ENCODE measurements at regions not wholly inside any gene's neighbourhood (a gene's known extent, or its start where the extent isn't known, plus 50 kb on each side); places are given as distances from the start of the nearest gene placed in this dataset.
"Not testable (repeated sequence)": the region's sequence is repeated elsewhere in the genome, so short reads cannot be mapped to it uniquely, and the experiment has no call there.

DNA sequence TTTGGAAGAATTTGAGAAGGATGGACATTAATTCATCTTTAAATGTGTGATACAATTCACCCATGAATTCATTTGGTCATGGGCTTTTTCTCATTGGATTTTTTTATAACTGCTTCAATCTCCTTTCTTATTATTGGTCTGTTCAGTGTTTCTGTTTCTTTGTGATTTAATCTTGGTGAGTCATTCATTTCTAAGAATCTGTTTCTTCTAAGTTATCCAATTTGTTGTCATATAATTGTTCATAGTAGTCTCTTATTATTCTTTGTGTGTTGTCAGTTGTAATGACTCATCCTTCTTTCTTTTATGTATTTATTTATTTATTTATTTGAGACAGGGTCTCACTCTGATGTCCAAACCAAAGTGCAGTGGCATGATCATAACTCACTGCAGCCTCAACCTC lies 146.1 kb upstream of the ZNF267 start:
- Histone ChIP-seq H3K27ac (ENCODE audit: poor library complexity, severe bottlenecking) (no peak overlapping the region), H3K36me3 (ENCODE audit: low read depth) (peaks cover 52% of the 10 kb centered on the region), H3K27me3 (ENCODE audit: insufficient read depth, poor library complexity, severe bottlenecking) (no peaks in the 10 kb centered on the region), H3K9me3 (ENCODE audit: severe bottlenecking) (no peaks in the 10 kb centered on the region), H3K4me1 (ENCODE audit: insufficient read depth, poor library complexity, severe bottlenecking) (no peaks in the 10 kb centered on the region), H3K4me3 (ENCODE audit: severe bottlenecking) (no peak overlapping the region)
- TF ChIP-seq, protein P1, sequence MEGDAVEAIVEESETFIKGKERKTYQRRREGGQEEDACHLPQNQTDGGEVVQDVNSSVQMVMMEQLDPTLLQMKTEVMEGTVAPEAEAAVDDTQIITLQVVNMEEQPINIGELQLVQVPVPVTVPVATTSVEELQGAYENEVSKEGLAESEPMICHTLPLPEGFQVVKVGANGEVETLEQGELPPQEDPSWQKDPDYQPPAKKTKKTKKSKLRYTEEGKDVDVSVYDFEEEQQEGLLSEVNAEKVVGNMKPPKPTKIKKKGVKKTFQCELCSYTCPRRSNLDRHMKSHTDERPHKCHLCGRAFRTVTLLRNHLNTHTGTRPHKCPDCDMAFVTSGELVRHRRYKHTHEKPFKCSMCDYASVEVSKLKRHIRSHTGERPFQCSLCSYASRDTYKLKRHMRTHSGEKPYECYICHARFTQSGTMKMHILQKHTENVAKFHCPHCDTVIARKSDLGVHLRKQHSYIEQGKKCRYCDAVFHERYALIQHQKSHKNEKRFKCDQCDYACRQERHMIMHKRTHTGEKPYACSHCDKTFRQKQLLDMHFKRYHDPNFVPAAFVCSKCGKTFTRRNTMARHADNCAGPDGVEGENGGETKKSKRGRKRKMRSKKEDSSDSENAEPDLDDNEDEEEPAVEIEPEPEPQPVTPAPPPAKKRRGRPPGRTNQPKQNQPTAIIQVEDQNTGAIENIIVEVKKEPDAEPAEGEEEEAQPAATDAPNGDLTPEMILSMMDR (IDR thresholded peaks at IDR 0.05; ENCODE audit: poor library complexity, severe bottlenecking) = no peak
- ATAC-seq (ENCODE audit: low read depth) = no peak
- no peak for DNase-seq (ENCODE audit: low spot score)

DNA sequence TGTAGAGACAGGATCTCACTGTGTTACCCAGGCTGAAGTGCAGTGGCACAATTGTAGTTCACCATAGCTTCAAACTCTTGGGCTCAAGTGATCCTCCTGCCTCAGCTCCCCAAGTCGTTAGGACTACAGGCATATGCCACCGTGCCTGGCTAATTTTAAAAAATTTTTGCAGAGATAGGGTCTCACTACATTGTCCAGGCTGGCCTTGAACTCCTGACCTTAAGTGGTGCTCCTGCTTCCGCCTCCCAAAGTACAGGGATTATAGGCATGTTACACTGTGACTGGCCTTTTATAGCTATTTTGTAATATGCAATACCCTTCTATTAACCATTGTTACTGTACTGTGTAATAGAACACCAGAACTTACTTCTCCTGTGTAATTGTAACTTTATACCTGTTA lies 139.3 kb upstream of the ZNF267 start:
- Histone ChIP-seq H3K9me3 (ENCODE audit: severe bottlenecking) (no peaks in the 10 kb centered on the region), H3K4me1 (ENCODE audit: insufficient read depth, poor library complexity, severe bottlenecking) (no peaks in the 10 kb centered on the region), H3K27ac (ENCODE audit: poor library complexity, severe bottlenecking) (no peak overlapping the region), H3K27me3 (ENCODE audit: insufficient read depth, poor library complexity, severe bottlenecking) (no peaks in the 10 kb centered on the region), H3K36me3 (ENCODE audit: low read depth) (peaks cover 32% of the 10 kb centered on the region), H3K4me3 (ENCODE audit: severe bottlenecking) (no peak overlapping the region)
- ATAC-seq (ENCODE audit: low read depth) (no peak), DNase-seq (ENCODE audit: low spot score) (no peak)
- TF ChIP-seq, protein P1 (IDR thresholded peaks at IDR 0.05; ENCODE audit: poor library complexity, severe bottlenecking) = no peak

DNA sequence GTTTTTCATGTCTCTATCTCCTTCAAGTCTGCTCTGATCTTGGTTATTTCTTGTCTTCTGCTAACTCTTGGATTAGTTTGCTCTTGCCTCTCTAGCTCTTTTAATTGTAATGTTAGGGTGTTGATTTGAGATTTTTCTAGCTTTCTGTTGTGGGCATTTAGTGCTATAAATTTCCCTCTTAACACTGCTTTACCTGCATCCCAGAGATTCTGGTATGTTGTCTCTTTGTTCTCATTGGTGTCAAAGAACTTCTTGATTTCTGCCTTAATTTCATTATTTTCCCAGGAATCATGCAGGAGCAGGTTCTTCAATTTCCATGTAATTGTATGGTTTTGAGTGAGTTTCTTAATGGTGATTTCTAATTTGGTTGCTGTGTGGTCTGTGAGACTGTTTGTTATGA lies 128.5 kb upstream of the ZNF267 start:
- not testable (repeated sequence) for DNase-seq (ENCODE audit: low spot score); H3K4me1 ChIP-seq (ENCODE audit: insufficient read depth, poor library complexity, severe bottlenecking); H3K27ac ChIP-seq (ENCODE audit: poor library complexity, severe bottlenecking); H3K36me3 ChIP-seq (ENCODE audit: low read depth); ATAC-seq (ENCODE audit: low read depth); H3K4me3 ChIP-seq (ENCODE audit: severe bottlenecking); H3K27me3 ChIP-seq (ENCODE audit: insufficient read depth, poor library complexity, severe bottlenecking)
- peaks cover 12% of the 10 kb centered on the region for H3K9me3 ChIP-seq (ENCODE audit: severe bottlenecking)

DNA sequence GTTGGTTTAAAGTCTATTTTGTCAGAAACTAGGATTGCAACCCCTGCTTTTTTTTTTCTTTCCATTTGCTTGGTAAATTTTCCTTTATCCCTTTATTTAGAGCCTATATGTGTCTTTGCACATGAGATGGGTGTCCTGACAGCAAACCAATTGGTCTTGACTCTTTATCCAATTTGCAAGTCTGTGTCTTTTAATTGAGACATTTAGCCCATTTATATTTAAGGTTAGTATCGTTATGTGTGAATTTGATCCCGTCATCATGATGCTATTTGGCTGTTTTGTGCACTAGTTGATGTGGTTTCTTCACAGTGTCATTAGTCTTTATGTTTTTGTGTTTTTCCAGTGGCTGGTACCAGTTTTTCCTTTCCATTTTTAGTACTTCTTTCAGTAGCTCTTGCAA lies 127.7 kb upstream of the ZNF267 start:
- no peaks in the 10 kb centered on the region for H3K4me1 ChIP-seq (ENCODE audit: insufficient read depth, poor library complexity, severe bottlenecking)
- TF ChIP-seq, protein P1 (IDR thresholded peaks at IDR 0.05; ENCODE audit: poor library complexity, severe bottlenecking) = no peak
- no peaks in the 10 kb centered on the region for H3K36me3 ChIP-seq (ENCODE audit: low read depth)
- no peaks in the 10 kb centered on the region for H3K27me3 ChIP-seq (ENCODE audit: insufficient read depth, poor library complexity, severe bottlenecking)
- no peak overlapping the region for H3K4me3 ChIP-seq (ENCODE audit: severe bottlenecking)
- H3K9me3 ChIP-seq (ENCODE audit: severe bottlenecking) = peaks cover 12% of the 10 kb centered on the region
- DNase-seq (ENCODE audit: low spot score) (no peak), ATAC-seq (ENCODE audit: low read depth) (no peak)
- H3K27ac ChIP-seq (ENCODE audit: poor library complexity, severe bottlenecking) = no peak overlapping the region

DNA sequence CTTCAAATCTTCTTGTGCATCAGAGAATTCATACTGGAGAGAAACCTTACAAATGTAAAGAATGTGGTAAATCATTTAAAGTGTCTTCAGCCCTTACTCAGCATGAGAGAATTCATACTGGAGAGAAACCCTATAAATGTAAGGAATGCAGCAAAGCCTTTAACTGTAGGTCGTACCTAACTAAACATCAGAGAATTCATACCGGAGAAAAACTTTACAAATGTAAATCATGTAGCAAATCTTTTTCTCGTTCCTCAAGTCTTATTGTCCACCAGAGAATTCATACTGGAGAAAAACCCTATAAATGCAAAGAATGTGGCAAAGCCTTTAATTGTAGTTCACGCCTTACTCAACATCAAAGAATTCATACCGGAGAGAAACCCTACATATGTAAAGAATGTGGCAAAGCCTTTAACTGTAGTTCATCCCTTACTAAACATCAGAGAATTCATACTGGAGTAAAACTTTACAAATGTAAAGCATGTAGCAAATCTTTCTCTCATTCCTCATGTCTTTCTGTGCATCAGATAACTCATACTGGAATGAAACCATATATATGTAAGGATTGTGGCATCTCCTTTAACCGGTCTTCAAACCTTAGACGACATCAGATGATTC lies 118.5 kb upstream of the ZNF267 start:
- Histone ChIP-seq H3K9me3 (ENCODE audit: severe bottlenecking) (peaks cover 40% of the 10 kb centered on the region), H3K36me3 (ENCODE audit: low read depth) (peaks cover 24% of the 10 kb centered on the region)
- no peak for DNase-seq (ENCODE audit: low spot score)

More for the DNA sequence above, 118.5 kb upstream of the ZNF267 start:
- no peaks in the 10 kb centered on the region for H3K27me3 ChIP-seq (ENCODE audit: insufficient read depth, poor library complexity, severe bottlenecking)
- H3K4me3 ChIP-seq (ENCODE audit: severe bottlenecking) = no peak overlapping the region
- no peak overlapping the region for H3K27ac ChIP-seq (ENCODE audit: poor library complexity, severe bottlenecking)
- H3K4me1 ChIP-seq (ENCODE audit: insufficient read depth, poor library complexity, severe bottlenecking) = no peaks in the 10 kb centered on the region
- TF ChIP-seq, protein P1 (IDR thresholded peaks at IDR 0.05; ENCODE audit: poor library complexity, severe bottlenecking) = no peak
- no peak for ATAC-seq (ENCODE audit: low read depth)

Measured in RWPE2 (cell line).